NCI-H510A treated with DMSO at 0.1 percent for 48 hours (cell line): ENCODE measurements at regions not wholly inside any gene's neighbourhood (a gene's known extent, or its start where the extent isn't known, plus 50 kb on each side); places are given as distances from the start of the nearest gene placed in this dataset.

Experiments
- DNase-seq: peaks from one replicate; lab custom pipeline; 2025; lab: John Stamatoyannopoulos, UW

DNA sequence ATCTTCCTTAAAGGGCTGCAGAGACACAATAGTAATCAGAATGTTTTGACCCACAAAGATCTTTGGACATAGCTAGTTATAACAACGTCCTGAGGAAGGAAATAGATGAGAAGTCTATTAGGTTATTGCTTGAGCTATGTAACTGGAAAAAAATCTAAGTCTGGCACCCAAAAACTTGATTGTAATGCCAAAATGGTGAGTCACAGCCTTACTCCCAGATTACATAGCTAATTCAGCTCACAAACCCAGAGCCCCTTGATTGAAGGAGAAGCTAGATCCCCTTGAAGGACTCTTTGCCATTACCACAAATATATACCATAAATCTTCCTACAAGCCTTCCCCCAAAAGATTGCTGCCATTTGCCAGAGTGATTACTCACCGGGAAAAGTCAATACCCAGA, 341.8 kb upstream of the KIF2A start:
- DNase-seq, result no peak

GRCh38 chr5:61965069-61965468, 340.9 kb upstream of the KIF2A start:
- no peak for DNase-seq

GRCh38 chr5:61965490-61965889, 340.5 kb upstream of the KIF2A start:
- DNase-seq, result no peak

DNA sequence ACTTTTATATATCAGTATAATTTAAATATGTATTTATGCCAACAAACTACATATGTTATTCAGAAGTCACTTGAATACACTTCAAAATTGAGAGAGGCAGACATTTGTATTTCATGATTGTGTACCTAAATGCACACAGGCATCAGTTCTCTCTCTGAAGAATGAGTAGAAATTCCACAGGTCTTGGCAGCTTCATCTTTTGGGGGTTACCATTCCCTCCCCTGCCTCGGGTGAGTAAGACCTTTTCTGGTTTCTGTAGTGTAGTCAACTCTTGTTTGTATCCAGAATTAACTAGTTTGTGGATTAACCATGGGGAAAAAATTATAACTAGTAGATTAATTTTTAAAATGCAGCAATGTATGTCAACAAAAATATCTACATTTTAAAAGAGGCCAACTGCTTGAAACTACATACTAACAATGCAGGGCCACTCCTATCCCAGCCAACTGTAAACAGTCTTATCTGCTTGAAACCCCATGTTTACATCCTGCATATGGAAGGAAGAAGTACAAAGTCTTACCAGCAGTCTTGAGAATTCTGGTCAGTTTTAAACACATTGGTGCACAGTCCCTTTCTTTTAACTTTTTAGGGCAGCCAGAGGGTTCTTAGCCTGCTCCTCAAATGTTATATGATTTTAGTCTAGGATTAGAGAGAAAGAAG, 339.6 kb upstream of the KIF2A start:
- no peak for DNase-seq

GRCh38 chr5:61966997-61967396, 339.0 kb upstream of the KIF2A start:
- no peak for DNase-seq

DNA sequence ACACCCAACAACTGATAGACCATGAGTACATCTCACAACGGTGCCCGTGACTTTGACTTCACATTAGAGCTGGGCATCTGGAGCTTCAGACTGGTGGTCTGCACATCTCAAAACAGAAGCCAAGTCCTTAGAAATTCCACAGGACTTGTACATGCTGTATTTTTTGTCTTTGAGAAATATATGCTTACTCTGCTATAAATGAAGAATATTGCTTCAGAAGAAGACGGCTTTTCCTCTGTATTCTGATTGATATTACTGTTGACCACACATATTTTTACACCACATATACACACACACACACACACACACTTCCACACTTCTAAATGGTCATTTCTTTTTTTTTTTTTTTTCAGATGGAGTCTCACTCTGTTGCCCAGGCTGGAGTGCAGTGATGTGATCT, 338.3 kb upstream of the KIF2A start:
- no peak for DNase-seq

GRCh38 chr5:61969347-61969746, 336.7 kb upstream of the KIF2A start:
- DNase-seq, result no peak

GRCh38 chr5:61969755-61970154, 336.3 kb upstream of the KIF2A start:
- DNase-seq, result no peak

DNA sequence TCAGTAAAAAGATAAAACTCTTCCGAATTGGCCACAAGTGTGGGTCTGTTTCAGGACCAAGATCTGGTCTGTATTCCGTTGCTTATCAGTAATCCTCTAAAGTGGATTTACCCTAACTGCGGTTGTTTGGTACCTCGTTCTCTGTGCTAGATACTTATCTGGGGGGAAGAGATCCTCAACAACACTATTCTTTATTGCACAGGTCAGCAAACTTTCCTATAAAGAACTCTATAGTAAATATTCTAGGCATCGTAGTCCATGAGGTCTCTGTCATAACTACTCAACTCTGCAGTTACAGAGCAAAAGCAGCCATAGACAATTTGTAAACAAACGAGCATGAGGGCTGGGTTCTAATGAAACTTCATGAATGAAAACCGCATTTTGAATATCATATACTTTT, 335.8 kb upstream of the KIF2A start:
- DNase-seq, result no peak

DNA sequence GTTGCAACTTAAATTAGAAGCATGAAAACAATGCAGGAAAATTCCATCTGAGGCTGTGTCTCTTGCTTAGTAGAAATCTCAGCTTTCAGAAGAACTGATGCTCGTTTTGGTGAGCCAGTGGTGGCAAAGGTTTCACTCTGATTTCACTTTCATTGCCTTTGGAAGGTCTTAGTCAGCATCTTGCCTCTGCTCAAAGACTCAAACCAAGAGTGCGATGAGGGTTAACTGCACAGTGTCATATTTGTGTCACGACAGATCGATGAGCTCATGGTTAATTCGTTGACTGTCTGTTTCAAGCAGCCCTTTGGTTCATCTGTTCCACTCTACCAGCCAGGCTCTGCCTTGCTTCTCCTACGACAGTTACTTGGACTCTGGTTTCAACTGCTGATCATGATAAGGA, 331.3 kb upstream of the KIF2A start:
- DNase-seq, result no peak

- DNase-seq, result no peak
These were observed 324.1 kb upstream of the KIF2A start for GRCh38 chr5:61981886-61982285.

- DNase-seq, result no peak
These were observed 314.6 kb upstream of the KIF2A start for GRCh38 chr5:61991430-61991829.

GRCh38 chr5:61991866-61992265, 314.1 kb upstream of the KIF2A start:
- DNase-seq, result no peak

- no peak for DNase-seq
These were observed 312.6 kb upstream of the KIF2A start for GRCh38 chr5:61993295-61993927.

DNA sequence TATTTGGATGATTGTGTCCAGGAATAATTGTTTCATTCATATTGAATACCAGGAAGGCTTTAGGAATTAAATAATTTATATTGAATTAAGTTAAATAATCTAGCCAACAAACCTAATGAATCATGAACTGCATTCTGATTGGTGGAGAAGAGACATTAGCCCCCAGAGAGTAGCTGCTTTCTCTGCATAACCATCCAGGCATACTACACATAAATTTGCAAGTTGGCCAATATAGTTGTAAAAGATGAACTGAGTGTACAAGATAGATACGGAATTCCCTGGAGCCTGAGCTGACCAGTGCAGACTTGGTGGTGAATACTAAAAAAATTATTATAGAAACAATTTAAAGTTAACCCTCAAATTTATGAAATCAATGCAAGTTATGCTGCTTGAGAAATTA, 311.8 kb upstream of the KIF2A start:
- DNase-seq, result no peak

- DNase-seq, result no peak
These were observed 310.5 kb upstream of the KIF2A start for GRCh38 chr5:61995486-61995885.

- no peak for DNase-seq
These were observed 306.6 kb upstream of the KIF2A start for GRCh38 chr5:61999371-61999770.

- no peak for DNase-seq
These were observed 305.4 kb upstream of the KIF2A start for GRCh38 chr5:62000646-62001045.

DNA sequence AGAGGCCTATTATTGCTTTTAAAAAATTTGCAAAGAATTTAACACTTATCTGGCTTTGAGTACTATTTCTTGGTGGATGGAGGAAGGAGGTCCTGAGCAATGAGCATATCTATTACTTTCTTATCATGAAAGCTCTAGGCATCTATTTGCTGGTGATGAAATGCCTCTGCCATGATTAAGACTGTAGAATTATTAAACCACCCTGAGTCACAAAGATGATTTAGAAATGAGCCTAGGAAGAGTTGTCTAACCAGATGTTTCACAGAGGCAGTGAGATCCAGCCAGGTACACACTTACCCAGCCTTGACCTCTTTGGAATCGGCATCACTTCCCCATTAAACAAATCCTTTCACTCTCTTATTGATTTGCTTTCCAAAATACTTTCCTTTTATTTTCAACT, 304.4 kb upstream of the KIF2A start:
- DNase-seq, result no peak

- DNase-seq, result no peak
These were observed 303.6 kb upstream of the KIF2A start for GRCh38 chr5:62002436-62002835.

- DNase-seq, result no peak
These were observed 300.5 kb upstream of the KIF2A start for GRCh38 chr5:62005551-62005950.

GRCh38 chr5:62007457-62007856, 298.5 kb upstream of the KIF2A start:
- DNase-seq, result no peak

DNA sequence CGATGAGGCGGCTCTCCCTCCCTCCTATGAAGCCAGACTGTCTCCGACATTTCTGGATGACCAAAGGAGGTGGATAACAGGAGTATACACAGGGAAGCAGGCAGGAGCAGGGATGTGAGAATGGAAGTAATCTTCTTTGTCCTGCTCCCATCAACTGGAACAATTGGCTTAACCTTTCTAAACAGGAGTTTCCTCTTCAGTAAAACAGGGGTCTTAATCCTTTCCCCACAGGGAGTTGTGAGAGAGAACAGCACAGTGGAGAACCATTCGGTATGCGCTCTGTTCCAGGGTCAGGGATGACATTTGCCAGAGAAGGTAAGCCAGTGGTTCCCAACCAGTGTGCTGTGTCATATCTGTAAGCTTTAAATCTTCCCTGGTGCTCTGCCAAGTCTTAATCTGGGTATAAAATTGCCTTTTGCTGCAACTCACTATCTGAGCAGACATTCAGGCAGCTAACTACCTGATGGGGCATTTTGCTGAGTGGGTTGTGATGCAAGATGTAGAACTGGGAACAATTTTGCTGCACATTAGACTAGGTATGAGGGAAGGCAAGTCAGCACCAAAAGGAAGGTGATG, 294.8 kb upstream of the KIF2A start:
- no peak for DNase-seq

- DNase-seq, result no peak
These were observed 288.9 kb upstream of the KIF2A start for GRCh38 chr5:62017092-62017491.
